ENCODE measurements at regions not wholly inside any gene's neighbourhood (a gene's known extent, or its start where the extent isn't known, plus 50 kb on each side); places are given as distances from the start of the nearest gene placed in this dataset.

DNA sequence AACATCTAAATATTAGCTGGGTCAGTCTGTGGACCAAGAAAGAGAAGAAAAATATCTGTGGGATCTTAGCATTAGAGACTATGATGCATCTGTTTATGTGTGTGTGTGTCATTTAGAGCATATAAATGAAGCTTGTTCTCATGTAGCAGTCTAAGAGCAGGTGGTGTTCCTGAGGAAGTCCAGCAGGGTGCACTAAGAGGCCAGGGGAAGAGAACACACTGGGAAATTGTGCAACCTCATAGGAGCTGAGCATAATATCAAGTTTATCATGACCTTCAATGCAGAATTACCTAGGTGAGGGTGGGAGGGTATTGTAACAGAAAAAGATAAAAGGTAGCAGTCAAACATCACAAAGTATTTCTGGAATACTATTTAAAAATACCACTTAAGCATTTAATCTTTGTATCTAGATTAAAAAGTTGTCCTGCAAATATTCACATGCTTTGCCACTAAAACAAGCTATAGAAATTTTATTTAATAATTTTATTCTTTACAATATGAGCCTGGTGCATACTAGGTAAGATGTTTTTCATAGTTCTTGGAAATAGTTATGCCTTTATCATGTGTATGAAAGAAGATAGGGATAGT is 80.5 kb downstream of the SMPDL3A start (continued):
- no peak for TF ChIP-seq SIX5 (IDR thresholded peaks at IDR 0.05; ENCODE audit: low read depth, low read length)

Measured in H1 (cell line).